GM23338 (cell line): ENCODE measurements at regions not wholly inside any gene's neighbourhood (a gene's known extent, or its start where the extent isn't known, plus 50 kb on each side); places are given as distances from the start of the nearest gene placed in this dataset.

Source experiments
- CREB1 ChIP-seq: fragments of 250-450 bp; sonication (Bioruptor Pico); IDR thresholded peaks from 2 replicates; pipeline ENCODE4 v1.5.0; 2020; ENCODE audit warnings: low read depth, mild to moderate bottlenecking, moderate library complexity
- CTCF ChIP-seq, 2 experiments: fragments of 200-600 bp in 1 of 2; sonication (generic) in 1 of 2; conservative IDR thresholded peaks; 2 replicates each; pipeline versions ENCODE4 v1.5.1 to v1.6.1; 2016 to 2017; ENCODE audit warnings: antibody characterized with exemption in 2 of 2, low read depth in 2 of 2, mild to moderate bottlenecking in 2 of 2, moderate library complexity in 1 of 2
- EZH2 ChIP-seq: fragments of 200-600 bp; sonication (generic); IDR thresholded peaks from one replicate; pipeline ENCODE4 v1.8.0; 2017; ENCODE audit warnings: antibody characterized with exemption, mild to moderate bottlenecking, low read depth; ENCODE audit not compliant: unreplicated experiment
- POLR2AphosphoS5 ChIP-seq: IDR thresholded peaks from 2 replicates; pipeline ENCODE4 v1.6.1; 2016; ENCODE audit warnings: antibody characterized with exemption, low read depth

DNA sequence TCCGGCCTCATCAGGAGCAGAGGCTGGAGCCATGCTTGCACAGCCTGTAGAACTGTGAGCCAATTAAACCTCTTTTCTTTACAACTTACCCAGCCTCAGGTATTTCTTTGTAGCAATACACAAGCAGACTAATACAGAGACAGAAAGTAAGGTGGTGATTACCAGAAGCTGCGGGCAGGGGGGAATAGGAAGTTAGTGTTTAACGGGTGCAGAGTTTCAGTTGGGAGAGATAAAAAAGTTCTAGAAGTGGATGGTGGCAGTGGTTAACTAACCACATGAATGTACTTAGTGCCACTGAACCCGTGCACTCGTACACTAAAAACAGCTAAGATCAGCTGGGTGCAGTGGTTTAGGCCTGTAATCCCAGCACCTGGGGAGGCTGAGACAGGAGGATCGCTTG, 80.4 kb upstream of the TARDBP start:
- TF ChIP-seq CTCF (conservative IDR thresholded peaks at IDR 0.05; ENCODE audit: low read depth in 2 of 2) (no peak), EZH2 (no peak), CREB1 (CRISPR knock-in tag) (no peak), POLR2AphosphoS5 (no peak)
